Spinal cord (tissue), 9 donors: ENCODE measurements at regions not wholly inside any gene's neighbourhood (a gene's known extent, or its start where the extent isn't known, plus 50 kb on each side); places are given as distances from the start of the nearest gene placed in this dataset.

Experiments
- DNase-seq, 6 donors: peaks; one replicate each; pipeline versions ENCODE4 v3.0.0 to v3.0.0-alpha.2; 2013 to 2015; ENCODE audit warnings: low spot score in 6 of 6, low read depth in 4 of 6
- H3K27ac ChIP-seq: one replicate; pipeline ENCODE4 v1.5.1; 2013; ENCODE audit warnings: low read depth, low read length, control low read depth
- H3K27me3 ChIP-seq: one replicate; pipeline ENCODE4 v1.6.1; 2013; ENCODE audit warnings: low read length; ENCODE audit not compliant: control insufficient read depth, insufficient read depth
- H3K36me3 ChIP-seq: one replicate; pipeline ENCODE4 v1.6.1; 2013; ENCODE audit warnings: low read length; ENCODE audit not compliant: control insufficient read depth, insufficient read depth
- H3K4me1 ChIP-seq: one replicate; pipeline ENCODE4 v1.6.1; 2013; ENCODE audit warnings: low read length; ENCODE audit not compliant: control insufficient read depth, insufficient read depth
- H3K4me3 ChIP-seq: one replicate; pipeline ENCODE4 v1.5.1; 2013; ENCODE audit warnings: low read depth, low read length, control low read depth
- H3K9me3 ChIP-seq: one replicate; pipeline ENCODE4 v1.6.1; 2013; ENCODE audit warnings: low read length; ENCODE audit not compliant: control insufficient read depth, insufficient read depth
- WGBS: methylation state at CpG from one replicate; pipeline ENCODE4 v1.1.5; 2013; ENCODE audit warnings: missing lambda C conversion rate; ENCODE audit not compliant: insufficient coverage; 5-methylcytosine and 5-hydroxymethylcytosine counted together
- donor health status: healthy.

GRCh38 chr1:29517251-29518086, 281.1 kb downstream of the PTPRU start:
- Histone ChIP-seq H3K36me3 (no peaks in the 10 kb centered on the region), H3K27ac (no peak overlapping the region), H3K4me3 (no peak overlapping the region), H3K4me1 (peaks cover 18% of the 10 kb centered on the region), H3K27me3 (peaks cover 9% of the 10 kb centered on the region), H3K9me3 (no peaks in the 10 kb centered on the region)
- 80% methylated on average over 6 of the region's 8 CpGs for WGBS
- DNase-seq, result no peak

GRCh38 chr1:29516063-29516820, 279.9 kb downstream of the PTPRU start:
- H3K27ac ChIP-seq, result no peak overlapping the region
- H3K27me3 ChIP-seq, result peaks cover 6% of the 10 kb centered on the region
- peaks cover 18% of the 10 kb centered on the region for H3K4me1 ChIP-seq
- peaks cover 7% of the 10 kb centered on the region for H3K9me3 ChIP-seq
- no peak overlapping the region for H3K4me3 ChIP-seq
- H3K36me3 ChIP-seq, result no peaks in the 10 kb centered on the region
- 88% methylated on average over 4 of the region's 5 CpGs for WGBS
- DNase-seq, result no peak

- Histone ChIP-seq H3K36me3 (no peaks in the 10 kb centered on the region), H3K9me3 (peaks cover 7% of the 10 kb centered on the region), H3K27me3 (peaks cover 6% of the 10 kb centered on the region), H3K27ac (no peak overlapping the region), H3K4me1 (peaks cover 18% of the 10 kb centered on the region), H3K4me3 (no peak overlapping the region)
- 87% methylated on average over 2 of the region's 7 CpGs for WGBS
- peak in 1 of 6 donors; percentile 59 for DNase-seq
Measured at GRCh38 chr1:29515170-29515955, 279.0 kb downstream of the PTPRU start.

GRCh38 chr1:29514361-29515169, 278.2 kb downstream of the PTPRU start:
- Histone ChIP-seq H3K27me3 (no peaks in the 10 kb centered on the region), H3K36me3 (no peaks in the 10 kb centered on the region), H3K4me1 (peaks cover 13% of the 10 kb centered on the region), H3K4me3 (no peak overlapping the region), H3K9me3 (peaks cover 7% of the 10 kb centered on the region), H3K27ac (no peak overlapping the region)
- WGBS, result 66% methylated on average over 14 of the region's 18 CpGs
- DNase-seq, result peak in 2 of 6 donors; percentile 33 to 77

- H3K4me3 ChIP-seq, result no peak overlapping the region
- no peak overlapping the region for H3K27ac ChIP-seq
- no peaks in the 10 kb centered on the region for H3K27me3 ChIP-seq
- 72% methylated on average over 5 of the region's 5 CpGs for WGBS
- H3K4me1 ChIP-seq, result peaks cover 6% of the 10 kb centered on the region
- H3K36me3 ChIP-seq, result no peaks in the 10 kb centered on the region
- peak in 2 of 6 donors; percentile 52 to 82 for DNase-seq
- H3K9me3 ChIP-seq, result peaks cover 7% of the 10 kb centered on the region
Measured at GRCh38 chr1:29513357-29513756, 277.0 kb downstream of the PTPRU start.

GRCh38 chr1:29511436-29511835, 275.1 kb downstream of the PTPRU start:
- no peak overlapping the region for H3K27ac ChIP-seq
- whole genome bisulfite sequencing, result 59% methylated on average over 3 of the region's 6 CpGs
- H3K27me3 ChIP-seq, result no peaks in the 10 kb centered on the region

GRCh38 chr1:29508458-29509107, 272.3 kb downstream of the PTPRU start:
- DNase-seq, result no peak
- Histone ChIP-seq H3K4me1 (peaks cover 10% of the 10 kb centered on the region), H3K27ac (no peak overlapping the region), H3K9me3 (peaks cover 7% of the 10 kb centered on the region), H3K36me3 (no peaks in the 10 kb centered on the region), H3K27me3 (no peaks in the 10 kb centered on the region), H3K4me3 (no peak overlapping the region)
- WGBS, result 72% methylated on average over 2 of the region's 3 CpGs

More at GRCh38 chr1:29511436-29511835, 275.1 kb downstream of the PTPRU start:
- DNase-seq, result no peak
- H3K9me3 ChIP-seq, result peaks cover 7% of the 10 kb centered on the region
- no peaks in the 10 kb centered on the region for H3K36me3 ChIP-seq
- H3K4me3 ChIP-seq, result no peak overlapping the region
- H3K4me1 ChIP-seq, result peaks cover 6% of the 10 kb centered on the region

GRCh38 chr1:29506678-29507225, 270.4 kb downstream of the PTPRU start:
- Histone ChIP-seq H3K36me3 (no peaks in the 10 kb centered on the region), H3K4me3 (no peak overlapping the region), H3K27me3 (peaks cover 5% of the 10 kb centered on the region), H3K9me3 (no peaks in the 10 kb centered on the region), H3K4me1 (peaks cover 25% of the 10 kb centered on the region), H3K27ac (no peak overlapping the region)
- 89% methylated on average over 11 of the region's 12 CpGs for WGBS
- no peak for DNase-seq
